Pancreas (tissue), 10 donors: ENCODE measurements at regions not wholly inside any gene's neighbourhood (a gene's known extent, or its start where the extent isn't known, plus 50 kb on each side); places are given as distances from the start of the nearest gene placed in this dataset.
A peak's percentile ranks its signal among the peaks of the same experiment; 100 is the strongest.

ENCODE experiments used
- ATAC-seq, 4 donors: fragments of 200-7000 bp; cut with Tn5 transposase; one replicate each; pipeline versions ENCODE4 v1.8.0 to v1.9.1; 2020; ENCODE audit warnings: mild to moderate bottlenecking in 4 of 4, moderate library complexity in 4 of 4
- DNase-seq, 6 donors: peaks; one replicate each; pipeline ENCODE4 v3.0.0-alpha.2; 2020
- FAIRE-seq: peaks from 2 replicates; lab custom pipeline; 2012; peaks lifted over from hg19 to GRCh38; lab: Jason Lieb, UNC
- H3K27ac ChIP-seq, 4 donors: fragments of 200-600 bp; sonication (generic); 1 replicate in 3 of 4; 2 replicates in 1 of 4; pipeline versions ENCODE4 v1.5.0 to v1.8.0; 2020
- H3K27me3 ChIP-seq, 4 donors: fragments of 200-600 bp; one replicate each; pipeline ENCODE4 v1.8.0; 2021
- H3K36me3 ChIP-seq, 3 donors: fragments of 200-600 bp; sonication (generic) in 1 of 3; one replicate each; pipeline versions ENCODE4 v1.5.0 to v1.8.0; 2020 to 2021
- H3K4me1 ChIP-seq, 3 donors: fragments of 200-600 bp; one replicate each; pipeline ENCODE4 v1.8.0; 2021
- H3K4me3 ChIP-seq, 4 donors: fragments of 200-600 bp; sonication (generic) in 2 of 4; one replicate each; pipeline versions ENCODE4 v1.5.0 to v1.8.0; 2020 to 2021
- H3K9me3 ChIP-seq, 4 donors: fragments of 200-600 bp; one replicate each; pipeline ENCODE4 v1.8.0; 2021
- WGBS, 2 donors: extraction: QIAGEN DNeasy Blood & Tissue Kit; methylation state at CpG; one replicate each; pipeline ENCODE4 v1.1.7; 2013; 5-methylcytosine and 5-hydroxymethylcytosine counted together
- intact Hi-C, 3 donors: fragments of 100-400 bp; cut with DNase I; formaldehyde crosslinking; loops; one replicate each; pipeline versions ENCODE4 v1.11.1 to v1.14.2; 2022
- TF ChIP-seq, protein P1 (sequence below), 4 donors: fragments of 200-600 bp; sonication (generic) in 3 of 4; IDR thresholded peaks; one replicate each; pipeline versions ENCODE4 v1.5.0 to v1.8.0; 2021; ENCODE audit warnings: antibody characterized with exemption in 4 of 4
- donor health status: healthy with polysubstance abuse.
- donor health status: DM: no; HTN: no; CAD: no; lungs with moderate emphysema.
- donor health status: DM: no; HTN: no; CAD: no.
- donor health status: control.
- donor health status: control.
- donor health status: Bipolar disorder and iron deficiency.
- donor health status: DM: yes; HTN: yes; CAD: no.
- donor health status: DM: no; HTN: no; CAD: no.
- donor health status: DM: no; HTN: no; CAD: no.
- donor health status: DM: yes; HTN: yes; CAD: no.

DNA sequence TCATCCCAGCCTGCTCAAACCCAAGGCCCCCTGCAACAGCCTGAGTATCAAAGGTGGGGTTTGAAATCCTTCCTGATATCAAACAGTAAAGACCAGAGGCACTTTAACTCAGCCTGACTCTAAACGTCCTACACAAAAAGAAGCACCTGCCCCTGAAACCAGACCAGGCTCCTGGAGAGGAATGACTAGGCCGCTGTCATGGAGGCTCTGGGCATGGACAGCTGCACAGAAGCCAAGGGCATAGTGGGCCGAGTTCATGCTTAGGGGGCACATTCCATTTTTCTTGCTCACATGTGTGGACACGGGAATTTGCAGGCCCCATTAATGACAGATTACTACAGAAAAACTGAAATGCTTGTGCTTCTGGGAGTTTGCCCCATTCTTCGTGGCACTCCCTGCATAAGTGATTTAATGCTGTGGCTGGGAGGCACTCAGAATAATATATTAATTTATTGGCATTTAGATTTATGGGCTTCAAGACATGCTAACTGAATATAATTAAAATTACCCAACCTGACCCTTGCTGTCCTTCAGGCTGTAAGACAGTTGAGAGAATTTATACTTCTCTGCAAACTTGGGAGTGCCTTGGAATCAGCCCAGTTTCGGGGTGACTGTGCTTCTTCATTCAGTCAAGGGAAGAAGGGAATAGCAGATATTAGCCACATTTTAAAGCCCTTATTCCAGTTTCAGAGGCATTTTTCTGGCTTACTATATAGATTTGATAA lies 105.5 kb downstream of the GYPC start:
- FAIRE-seq (no peak), DNase-seq (peak in 1 of 6 donors; percentile 7), ATAC-seq (no peak)
- Histone ChIP-seq H3K4me3 (no peak overlapping the region), H3K9me3 (no peaks in the 10 kb centered on the region), H3K4me1 (no peaks in the 10 kb centered on the region), H3K36me3 (no peaks in the 10 kb centered on the region), H3K27me3 (no peaks in the 10 kb centered on the region), H3K27ac (no peak overlapping the region)
- 78 to 85% methylated on average over 6 of the region's 6 CpGs for WGBS, 2 donors
- TF ChIP-seq, protein P1, sequence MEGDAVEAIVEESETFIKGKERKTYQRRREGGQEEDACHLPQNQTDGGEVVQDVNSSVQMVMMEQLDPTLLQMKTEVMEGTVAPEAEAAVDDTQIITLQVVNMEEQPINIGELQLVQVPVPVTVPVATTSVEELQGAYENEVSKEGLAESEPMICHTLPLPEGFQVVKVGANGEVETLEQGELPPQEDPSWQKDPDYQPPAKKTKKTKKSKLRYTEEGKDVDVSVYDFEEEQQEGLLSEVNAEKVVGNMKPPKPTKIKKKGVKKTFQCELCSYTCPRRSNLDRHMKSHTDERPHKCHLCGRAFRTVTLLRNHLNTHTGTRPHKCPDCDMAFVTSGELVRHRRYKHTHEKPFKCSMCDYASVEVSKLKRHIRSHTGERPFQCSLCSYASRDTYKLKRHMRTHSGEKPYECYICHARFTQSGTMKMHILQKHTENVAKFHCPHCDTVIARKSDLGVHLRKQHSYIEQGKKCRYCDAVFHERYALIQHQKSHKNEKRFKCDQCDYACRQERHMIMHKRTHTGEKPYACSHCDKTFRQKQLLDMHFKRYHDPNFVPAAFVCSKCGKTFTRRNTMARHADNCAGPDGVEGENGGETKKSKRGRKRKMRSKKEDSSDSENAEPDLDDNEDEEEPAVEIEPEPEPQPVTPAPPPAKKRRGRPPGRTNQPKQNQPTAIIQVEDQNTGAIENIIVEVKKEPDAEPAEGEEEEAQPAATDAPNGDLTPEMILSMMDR (IDR thresholded peaks at IDR 0.05), result no peak
- intact Hi-C loops, result no loop called here

DNA sequence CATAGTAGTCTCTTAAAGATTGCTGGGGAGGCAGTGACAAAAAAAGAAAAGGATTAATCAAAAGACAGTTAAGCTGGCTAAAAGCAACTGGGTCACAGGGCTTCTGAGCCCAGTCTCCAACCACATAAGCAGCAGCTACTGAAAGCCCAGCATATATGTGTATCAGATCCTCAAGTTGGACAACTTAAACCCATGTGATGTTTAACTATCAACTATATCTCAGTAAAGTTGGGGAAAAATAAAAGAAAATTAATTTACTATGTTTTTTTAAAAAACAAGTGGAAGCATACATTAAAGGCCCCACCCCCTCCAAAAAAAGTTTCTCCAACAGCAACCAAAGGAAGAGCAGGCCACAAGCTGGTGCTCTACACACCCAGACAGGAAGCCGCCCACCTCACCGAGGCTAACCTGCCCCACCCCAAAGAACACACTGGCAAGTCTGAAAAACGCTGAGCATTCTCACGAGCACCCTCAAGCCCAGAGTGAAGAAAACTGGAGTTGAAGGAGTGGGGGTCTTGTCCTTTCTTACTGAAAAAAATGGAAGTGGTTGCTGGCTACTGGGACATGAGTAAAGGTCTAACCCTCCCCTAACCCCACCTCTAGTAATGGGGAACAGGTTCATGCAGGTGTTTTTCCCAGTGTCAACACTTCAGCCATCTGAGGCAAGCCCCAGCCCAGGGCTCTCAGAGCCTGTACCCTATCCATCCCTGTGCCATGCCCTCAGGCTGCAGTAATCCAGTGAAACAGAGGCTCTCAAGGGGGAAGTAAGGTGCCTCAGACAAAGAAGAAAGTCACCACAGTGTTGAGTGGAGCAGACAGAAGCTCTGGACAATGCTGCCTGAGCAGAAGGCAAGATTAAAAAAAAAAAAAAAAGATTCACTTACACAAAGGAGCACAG lies 106.3 kb downstream of the GYPC start:
- Histone ChIP-seq H3K4me3 (no peak overlapping the region), H3K27me3 (no peaks in the 10 kb centered on the region), H3K4me1 (no peaks in the 10 kb centered on the region), H3K36me3 (no peaks in the 10 kb centered on the region), H3K9me3 (no peaks in the 10 kb centered on the region), H3K27ac (no peak overlapping the region)
- DNase-seq, result peak in 1 of 6 donors; percentile 22
- no peak for FAIRE-seq
- 70 to 83% methylated on average over 4 of the region's 4 CpGs for WGBS, 2 donors
- TF ChIP-seq, protein P1 (IDR thresholded peaks at IDR 0.05), result no peak
- ATAC-seq, result no peak
- intact Hi-C loops, result no loop called here

DNA sequence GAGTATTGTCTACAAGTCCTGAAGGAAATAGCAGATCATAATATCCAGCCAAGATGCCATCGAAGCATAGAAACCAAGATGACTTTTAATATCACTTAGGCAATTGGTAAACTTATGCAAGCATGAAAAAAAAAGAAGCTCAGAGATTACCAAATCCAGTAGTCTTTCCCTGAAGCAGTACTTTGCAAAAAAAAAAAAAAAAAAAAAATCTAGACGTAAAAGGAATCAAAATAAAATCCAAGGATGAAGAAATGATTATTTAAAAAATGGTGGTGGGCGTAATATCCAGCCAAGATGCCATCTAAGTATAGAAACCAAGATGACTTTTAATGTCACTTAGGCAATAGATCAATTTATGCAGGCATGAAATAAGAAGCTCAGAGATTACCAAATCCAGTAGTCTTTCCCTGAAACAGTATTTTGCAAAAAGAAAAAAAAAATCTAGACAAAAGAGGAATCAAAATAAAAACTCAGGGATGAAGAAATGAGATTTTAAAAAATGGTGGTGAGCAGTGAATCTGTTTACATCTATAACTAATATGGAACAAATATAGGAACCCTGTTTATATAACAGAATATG lies 108.8 kb downstream of the GYPC start:
- Histone ChIP-seq H3K4me1 (no peaks in the 10 kb centered on the region), H3K36me3 (no peaks in the 10 kb centered on the region), H3K27me3 (no peaks in the 10 kb centered on the region), H3K4me3 (no peak overlapping the region), H3K9me3 (no peaks in the 10 kb centered on the region), H3K27ac (no peak overlapping the region)
- no peak for FAIRE-seq
- DNase-seq, result no peak
- no peak for ATAC-seq
- intact Hi-C loops, result no loop called here
- 67 to 71% methylated on average over 3 of the region's 3 CpGs for WGBS, 2 donors
- TF ChIP-seq, protein P1 (IDR thresholded peaks at IDR 0.05), result no peak

- no peaks in the 10 kb centered on the region for H3K4me1 ChIP-seq
- WGBS, 2 donors, result 37 to 50% methylated on average over 3 of the region's 3 CpGs
- intact Hi-C loops, result no loop called here
Observed at GRCh38 chr2:126765395-126765794, 109.4 kb downstream of the GYPC start.

More at GRCh38 chr2:126765395-126765794, 109.4 kb downstream of the GYPC start:
- ATAC-seq (no peak), FAIRE-seq (no peak), DNase-seq (peak in 1 of 6 donors; percentile 18)
- no peak overlapping the region for H3K4me3 ChIP-seq
- H3K9me3 ChIP-seq, result no peaks in the 10 kb centered on the region
- no peaks in the 10 kb centered on the region for H3K27me3 ChIP-seq
- no peaks in the 10 kb centered on the region for H3K36me3 ChIP-seq
- no peak overlapping the region for H3K27ac ChIP-seq
- TF ChIP-seq, protein P1 (IDR thresholded peaks at IDR 0.05), result no peak
